ENCODE measurements at regions not wholly inside any gene's neighbourhood (a gene's known extent, or its start where the extent isn't known, plus 50 kb on each side); places are given as distances from the start of the nearest gene placed in this dataset.

GRCh38 chr2:2910259-2910658 is 467.4 kb downstream of the EIPR1 start:
- no peak overlapping the region for H3K4me3 ChIP-seq
- H3K4me1 ChIP-seq (replicated peaks) = no peaks in the 10 kb centered on the region
- WGBS = 95% methylated on average over 7 of the region's 7 CpGs
- intact Hi-C loops (cut with DNase I) = no loop called here
- no peak overlapping the region for H3K27ac ChIP-seq
- no peaks in the 10 kb centered on the region for H3K27me3 ChIP-seq (replicated peaks; ENCODE audit: insufficient read depth)
- no peaks in the 10 kb centered on the region for H3K9me3 ChIP-seq
- H3K36me3 ChIP-seq = no peaks in the 10 kb centered on the region
- TF ChIP-seq, protein P1, sequence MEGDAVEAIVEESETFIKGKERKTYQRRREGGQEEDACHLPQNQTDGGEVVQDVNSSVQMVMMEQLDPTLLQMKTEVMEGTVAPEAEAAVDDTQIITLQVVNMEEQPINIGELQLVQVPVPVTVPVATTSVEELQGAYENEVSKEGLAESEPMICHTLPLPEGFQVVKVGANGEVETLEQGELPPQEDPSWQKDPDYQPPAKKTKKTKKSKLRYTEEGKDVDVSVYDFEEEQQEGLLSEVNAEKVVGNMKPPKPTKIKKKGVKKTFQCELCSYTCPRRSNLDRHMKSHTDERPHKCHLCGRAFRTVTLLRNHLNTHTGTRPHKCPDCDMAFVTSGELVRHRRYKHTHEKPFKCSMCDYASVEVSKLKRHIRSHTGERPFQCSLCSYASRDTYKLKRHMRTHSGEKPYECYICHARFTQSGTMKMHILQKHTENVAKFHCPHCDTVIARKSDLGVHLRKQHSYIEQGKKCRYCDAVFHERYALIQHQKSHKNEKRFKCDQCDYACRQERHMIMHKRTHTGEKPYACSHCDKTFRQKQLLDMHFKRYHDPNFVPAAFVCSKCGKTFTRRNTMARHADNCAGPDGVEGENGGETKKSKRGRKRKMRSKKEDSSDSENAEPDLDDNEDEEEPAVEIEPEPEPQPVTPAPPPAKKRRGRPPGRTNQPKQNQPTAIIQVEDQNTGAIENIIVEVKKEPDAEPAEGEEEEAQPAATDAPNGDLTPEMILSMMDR (IDR thresholded peaks at IDR 0.05) = no peak
- TF ChIP-seq POLR2AphosphoS5 (IDR thresholded peaks at IDR 0.05) = no peak
- no peak for TF ChIP-seq POLR2A (IDR thresholded peaks at IDR 0.05)
- DNase-seq (ENCODE audit: low spot score) = no peak

DNA sequence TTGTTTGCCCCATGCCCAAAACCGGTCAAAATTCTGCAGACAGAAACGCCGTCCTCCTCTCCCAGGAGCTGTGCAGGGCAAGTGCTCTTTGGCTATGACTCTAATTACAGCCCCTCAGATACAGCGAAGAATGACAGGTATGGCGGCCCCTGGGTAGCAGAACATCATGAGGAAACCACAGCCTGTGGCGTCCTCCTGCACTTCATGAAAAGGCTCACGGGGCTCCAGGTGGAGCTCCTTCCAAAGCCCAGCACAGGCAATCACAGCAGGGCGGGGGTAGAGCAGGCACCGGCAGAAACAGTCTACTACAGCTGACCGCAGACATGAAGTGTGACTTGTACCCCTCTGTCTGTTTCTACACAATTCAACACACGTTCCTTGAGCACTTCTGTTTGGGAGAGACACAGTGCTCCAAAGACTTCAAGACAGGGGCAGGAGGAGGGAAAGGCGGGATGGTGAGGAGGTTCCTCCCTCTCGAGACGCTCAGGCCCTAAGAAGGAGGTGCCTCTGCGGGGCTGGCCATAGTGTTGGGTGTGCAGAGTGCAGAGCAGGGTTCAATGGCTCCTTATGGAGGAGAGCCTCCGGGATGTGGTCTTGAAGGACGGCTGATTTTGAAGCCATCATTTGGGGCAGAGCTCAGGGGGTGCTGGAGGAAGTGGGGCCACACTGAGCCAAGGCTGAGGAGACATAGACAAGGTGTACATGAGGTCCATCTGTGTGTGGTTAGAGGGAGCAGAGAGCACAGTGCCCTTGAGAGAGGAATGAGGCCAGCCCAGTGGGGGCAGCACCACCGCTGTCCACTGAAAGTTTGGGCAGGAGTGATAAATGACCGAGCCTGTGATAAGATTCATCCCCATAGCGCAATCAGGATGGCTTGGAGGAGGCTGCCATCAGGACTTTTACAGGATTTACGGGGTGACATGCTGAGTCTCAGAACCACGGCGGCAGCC is 468.3 kb downstream of the EIPR1 start:
- Histone ChIP-seq H3K9me3 (no peaks in the 10 kb centered on the region), H3K4me1 (replicated peaks) (no peaks in the 10 kb centered on the region), H3K27me3 (replicated peaks; ENCODE audit: insufficient read depth) (no peaks in the 10 kb centered on the region), H3K27ac (no peak overlapping the region), H3K36me3 (no peaks in the 10 kb centered on the region), H3K4me3 (no peak overlapping the region)
- 87% methylated on average over 23 of the region's 23 CpGs for WGBS
- DNase-seq (ENCODE audit: low spot score) = no peak
- TF ChIP-seq POLR2A (IDR thresholded peaks at IDR 0.05) (no peak), POLR2AphosphoS5 (IDR thresholded peaks at IDR 0.05) (no peak)
- TF ChIP-seq, protein P1 (IDR thresholded peaks at IDR 0.05) = no peak
- intact Hi-C loops (cut with DNase I) = no loop called here

DNA sequence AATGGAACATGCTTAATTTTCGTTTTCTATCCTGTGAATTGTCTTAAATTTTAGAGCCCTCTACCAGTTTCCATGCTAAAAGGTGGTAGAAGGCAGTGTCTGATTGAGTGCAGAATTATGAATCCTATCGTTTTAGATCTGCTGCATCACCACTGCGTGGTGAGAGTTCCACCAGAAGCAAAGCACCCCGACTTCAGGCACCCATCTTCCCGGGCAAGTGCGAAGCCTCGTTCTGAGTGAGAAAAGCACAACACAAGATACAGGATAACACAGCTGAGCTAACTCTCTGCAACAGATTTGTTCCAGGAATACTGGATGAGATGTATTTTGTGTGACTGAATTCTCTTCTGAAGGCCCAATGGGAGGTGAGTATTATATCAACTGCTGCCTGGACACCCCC is 471.5 kb downstream of the EIPR1 start:
- H3K27me3 ChIP-seq (replicated peaks; ENCODE audit: insufficient read depth) = no peaks in the 10 kb centered on the region
- intact Hi-C loops (cut with DNase I) = no loop called here
- no peak for DNase-seq (ENCODE audit: low spot score)
- TF ChIP-seq, protein P1 (IDR thresholded peaks at IDR 0.05) = no peak
- TF ChIP-seq POLR2AphosphoS5 (IDR thresholded peaks at IDR 0.05) = no peak
- no peak for TF ChIP-seq POLR2A (IDR thresholded peaks at IDR 0.05)
- no peaks in the 10 kb centered on the region for H3K9me3 ChIP-seq
- no peak overlapping the region for H3K27ac ChIP-seq
- H3K4me3 ChIP-seq = no peak overlapping the region
- WGBS = 91% methylated on average over 7 of the region's 7 CpGs
- H3K36me3 ChIP-seq = no peaks in the 10 kb centered on the region
- no peaks in the 10 kb centered on the region for H3K4me1 ChIP-seq (replicated peaks)

DNA sequence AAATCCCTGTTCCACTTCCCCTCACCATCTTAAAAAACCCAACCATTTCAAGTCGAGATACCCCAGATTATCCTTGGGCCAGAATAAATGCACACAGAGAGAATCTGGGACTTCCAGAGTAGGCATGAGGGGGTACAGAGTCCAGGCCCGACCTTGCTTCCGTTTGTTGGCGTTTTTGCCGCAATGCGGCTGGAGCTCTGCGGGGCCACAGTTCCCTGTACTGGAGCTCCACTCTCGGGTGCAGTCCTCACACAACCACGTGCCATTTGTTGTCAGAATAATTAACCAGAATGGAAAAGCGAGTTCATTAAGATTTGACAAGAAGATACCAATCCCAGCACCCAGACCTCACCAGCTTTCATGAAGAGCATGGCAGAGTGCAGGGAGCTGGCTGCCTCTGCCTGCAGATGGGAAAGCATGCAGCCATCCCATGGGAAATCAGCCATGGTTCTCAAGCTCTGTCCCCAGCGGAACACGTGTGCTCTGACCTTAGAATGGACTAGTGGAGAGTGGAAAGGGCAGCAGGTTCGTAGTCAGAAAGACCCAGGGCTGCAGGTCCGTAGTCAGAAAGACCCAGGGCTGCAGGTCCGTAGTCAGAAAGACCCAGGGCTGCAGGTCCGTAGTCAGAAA is 472.8 kb downstream of the EIPR1 start:
- no peaks in the 10 kb centered on the region for H3K27me3 ChIP-seq (replicated peaks; ENCODE audit: insufficient read depth)
- intact Hi-C loops (cut with DNase I) = no loop called here
- TF ChIP-seq POLR2A (IDR thresholded peaks at IDR 0.05) (no peak), POLR2AphosphoS5 (IDR thresholded peaks at IDR 0.05) (no peak)
- TF ChIP-seq, protein P1 (IDR thresholded peaks at IDR 0.05) = no peak
- H3K36me3 ChIP-seq = no peaks in the 10 kb centered on the region
- H3K9me3 ChIP-seq = no peaks in the 10 kb centered on the region
- DNase-seq (ENCODE audit: low spot score) = no peak
- WGBS = 88% methylated on average over 14 of the region's 16 CpGs
- no peak overlapping the region for H3K27ac ChIP-seq
- no peak overlapping the region for H3K4me3 ChIP-seq
- H3K4me1 ChIP-seq (replicated peaks) = no peaks in the 10 kb centered on the region
